Uterus (tissue), 3 donors: ENCODE measurements at regions not wholly inside any gene's neighbourhood (a gene's known extent, or its start where the extent isn't known, plus 50 kb on each side); places are given as distances from the start of the nearest gene placed in this dataset.

ENCODE experiments used
- DNase-seq, 2 donors: peaks; one replicate each; pipeline ENCODE4 v3.0.0-alpha.2; 2019 to 2020
- H3K27ac ChIP-seq, 2 donors: fragments of 200-600 bp; sonication (generic); 1 replicate in 1 of 2; 2 replicates in 1 of 2; pipeline ENCODE4 v1.5.1; 2016 to 2018
- H3K27me3 ChIP-seq, 2 donors: fragments of 200-600 bp; sonication (generic); one replicate each; pipeline ENCODE4 v1.5.1; 2018 to 2019; ENCODE audit warnings: control low read depth in 1 of 2
- H3K36me3 ChIP-seq, 2 donors: fragments of 200-600 bp; sonication (generic); one replicate each; pipeline ENCODE4 v1.5.1; 2019; ENCODE audit warnings: control low read depth in 1 of 2
- H3K4me1 ChIP-seq, 2 donors: fragments of 200-600 bp; sonication (generic); one replicate each; pipeline ENCODE4 v1.5.1; 2018 to 2019; ENCODE audit warnings: control low read depth in 1 of 2
- H3K4me3 ChIP-seq, 2 donors: fragments of 200-600 bp; sonication (generic); 1 replicate in 1 of 2; 2 replicates in 1 of 2; pipeline ENCODE4 v1.5.1; 2018 to 2019; ENCODE audit warnings: mild to moderate bottlenecking in 1 of 2
- H3K9me3 ChIP-seq, 2 donors: fragments of 200-600 bp; sonication (generic); one replicate each; pipeline ENCODE4 v1.5.1; 2019; ENCODE audit warnings: control low read depth in 1 of 2
- CTCF ChIP-seq, 4 experiments: fragments of 200-600 bp in 2 of 4; fragments of 450-650 bp in 2 of 4; sonication (generic) in 2 of 4; IDR thresholded peaks; one replicate each; pipeline ENCODE4 v1.5.1; 2016 to 2019; ENCODE audit warnings: antibody characterized with exemption in 4 of 4, mild to moderate bottlenecking in 2 of 4, moderate library complexity in 1 of 4
- POLR2A ChIP-seq, 2 donors: fragments of 450-650 bp; IDR thresholded peaks; one replicate each; pipeline ENCODE4 v1.6.1; 2016; ENCODE audit warnings: antibody characterized with exemption in 2 of 2, mild to moderate bottlenecking in 1 of 2, moderate library complexity in 1 of 2
- intact Hi-C: fragments of 100-400 bp; cut with DNase I; formaldehyde crosslinking; loops from one replicate; pipeline ENCODE4 v1.15.1; 2023; ENCODE audit warnings: low total_unique reads
- donor health status: DM: yes; HTN: yes; CAD: no.

GRCh38 chr6:91575032-91575431, 988.2 kb upstream of the MAP3K7 start:
- Histone ChIP-seq H3K4me3 (no peak overlapping the region), H3K9me3 (no peaks in the 10 kb centered on the region), H3K4me1 (no peaks in the 10 kb centered on the region), H3K27ac (no peak overlapping the region), H3K27me3 (no peaks in the 10 kb centered on the region), H3K36me3 (no peaks in the 10 kb centered on the region)
- TF ChIP-seq CTCF (IDR thresholded peaks at IDR 0.05) (no peak), POLR2A (IDR thresholded peaks at IDR 0.05) (no peak)
- intact Hi-C loops, result no loop called here
- no peak for DNase-seq

- TF ChIP-seq POLR2A (IDR thresholded peaks at IDR 0.05) (no peak), CTCF (IDR thresholded peaks at IDR 0.05) (no peak)
- H3K36me3 ChIP-seq, result no peaks in the 10 kb centered on the region
- no peak overlapping the region for H3K4me3 ChIP-seq
- H3K9me3 ChIP-seq, result no peaks in the 10 kb centered on the region
- intact Hi-C loops, result no loop called here
- no peaks in the 10 kb centered on the region for H3K4me1 ChIP-seq
- H3K27ac ChIP-seq, result no peak overlapping the region
- H3K27me3 ChIP-seq, result no peaks in the 10 kb centered on the region
- no peak for DNase-seq
Measured at GRCh38 chr6:91573826-91574416, 987.0 kb upstream of the MAP3K7 start.

- no peaks in the 10 kb centered on the region for H3K36me3 ChIP-seq
- no peaks in the 10 kb centered on the region for H3K27me3 ChIP-seq
- no peak overlapping the region for H3K4me3 ChIP-seq
- no peaks in the 10 kb centered on the region for H3K9me3 ChIP-seq
- H3K4me1 ChIP-seq, result no peaks in the 10 kb centered on the region
- intact Hi-C loops, result no loop called here
- no peak for TF ChIP-seq POLR2A (IDR thresholded peaks at IDR 0.05)
- no peak for TF ChIP-seq CTCF (IDR thresholded peaks at IDR 0.05)
- DNase-seq, result no peak
- H3K27ac ChIP-seq, result no peak overlapping the region
Measured at GRCh38 chr6:91572878-91573277, 986.0 kb upstream of the MAP3K7 start.

GRCh38 chr6:91569071-91569470, 982.2 kb upstream of the MAP3K7 start:
- DNase-seq, result no peak
- no peak overlapping the region for H3K27ac ChIP-seq
- H3K4me1 ChIP-seq, result no peaks in the 10 kb centered on the region

GRCh38 chr6:91566467-91566866, 979.6 kb upstream of the MAP3K7 start:
- intact Hi-C loops, result no loop called here
- H3K9me3 ChIP-seq, result no peaks in the 10 kb centered on the region
- TF ChIP-seq CTCF (IDR thresholded peaks at IDR 0.05), result no peak
- TF ChIP-seq POLR2A (IDR thresholded peaks at IDR 0.05), result no peak
- no peaks in the 10 kb centered on the region for H3K36me3 ChIP-seq
- no peak for DNase-seq
- no peaks in the 10 kb centered on the region for H3K27me3 ChIP-seq
- H3K27ac ChIP-seq, result no peak overlapping the region
- H3K4me1 ChIP-seq, result no peaks in the 10 kb centered on the region
- no peak overlapping the region for H3K4me3 ChIP-seq

More at GRCh38 chr6:91569071-91569470, 982.2 kb upstream of the MAP3K7 start:
- intact Hi-C loops, result no loop called here
- Histone ChIP-seq H3K36me3 (no peaks in the 10 kb centered on the region), H3K4me3 (no peak overlapping the region), H3K9me3 (no peaks in the 10 kb centered on the region), H3K27me3 (no peaks in the 10 kb centered on the region)
- TF ChIP-seq CTCF (IDR thresholded peaks at IDR 0.05) (no peak), POLR2A (IDR thresholded peaks at IDR 0.05) (no peak)
